ENCODE measurements at regions not wholly inside any gene's neighbourhood (a gene's known extent, or its start where the extent isn't known, plus 50 kb on each side); places are given as distances from the start of the nearest gene placed in this dataset.

DNA sequence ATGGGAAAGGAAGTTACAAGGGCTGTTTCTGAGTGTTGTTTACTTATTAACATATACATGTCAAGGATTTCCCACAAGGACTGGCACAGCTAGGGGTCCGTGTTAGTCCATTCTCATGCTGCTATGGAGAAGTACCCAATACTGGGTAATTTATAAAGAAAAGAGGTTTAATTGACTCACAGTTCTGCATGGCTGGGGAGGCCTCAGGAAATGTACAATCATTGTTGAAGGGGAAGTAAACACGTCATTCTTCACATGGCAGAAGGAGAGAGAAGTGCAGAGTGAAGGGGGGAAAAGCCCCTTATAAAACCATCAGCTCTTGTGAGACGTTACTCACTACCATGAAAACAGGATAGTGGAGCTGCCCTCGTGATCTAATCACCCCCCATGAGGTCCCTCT, 128.9 kb upstream of the CELF4 start:
- Histone ChIP-seq H3K4me3 (ENCODE audit: low read length) (no peak overlapping the region), H4K20me1 (ENCODE audit: insufficient read depth, low read depth, low read length) (no peaks in the 10 kb centered on the region), H3K27me3 (ENCODE audit: low read length) (no peaks in the 10 kb centered on the region), H3K27ac (ENCODE audit: low read length) (no peak overlapping the region), H3K79me2 (ENCODE audit: low read length) (no peaks in the 10 kb centered on the region), H3K9me2 (replicated peaks; ENCODE audit: insufficient read depth, low read length) (no peaks in the 10 kb centered on the region), H3K4me2 (ENCODE audit: low read depth, low read length, poor library complexity, severe bottlenecking) (no peak overlapping the region), H3K36me3 (ENCODE audit: insufficient read depth, low read length) (no peaks in the 10 kb centered on the region), H3K4me1 (ENCODE audit: low read length) (no peaks in the 10 kb centered on the region), H2AFZ (ENCODE audit: low read length) (no peak overlapping the region), H3K9me3 (ENCODE audit: low read length) (no peaks in the 10 kb centered on the region), H3K9ac (ENCODE audit: low read length) (no peak overlapping the region)
- no peak for DNase-seq

- no peak overlapping the region for H2AFZ ChIP-seq (ENCODE audit: low read length)
- no peaks in the 10 kb centered on the region for H4K20me1 ChIP-seq (ENCODE audit: insufficient read depth, low read depth, low read length)
- no peak overlapping the region for H3K27ac ChIP-seq (ENCODE audit: low read length)
- no peak overlapping the region for H3K4me3 ChIP-seq (ENCODE audit: low read length)
- no peak overlapping the region for H3K9ac ChIP-seq (ENCODE audit: low read length)
- H3K79me2 ChIP-seq (ENCODE audit: low read length): no peaks in the 10 kb centered on the region
- no peaks in the 10 kb centered on the region for H3K9me3 ChIP-seq (ENCODE audit: low read length)
- H3K9me2 ChIP-seq (replicated peaks; ENCODE audit: insufficient read depth, low read length): no peaks in the 10 kb centered on the region
- DNase-seq: no peak
- no peaks in the 10 kb centered on the region for H3K36me3 ChIP-seq (ENCODE audit: insufficient read depth, low read length)
- H3K4me1 ChIP-seq (ENCODE audit: low read length): no peaks in the 10 kb centered on the region
- no peaks in the 10 kb centered on the region for H3K27me3 ChIP-seq (ENCODE audit: low read length)
- H3K4me2 ChIP-seq (ENCODE audit: low read depth, low read length, poor library complexity, severe bottlenecking): no peak overlapping the region
Measured at GRCh38 chr18:37691162-37691561, 125.6 kb upstream of the CELF4 start.

- H3K9ac ChIP-seq (ENCODE audit: low read length): no peak overlapping the region
- H2AFZ ChIP-seq (ENCODE audit: low read length): no peak overlapping the region
- H3K4me3 ChIP-seq (ENCODE audit: low read length): no peak overlapping the region
- H4K20me1 ChIP-seq (ENCODE audit: insufficient read depth, low read depth, low read length): no peaks in the 10 kb centered on the region
- no peaks in the 10 kb centered on the region for H3K4me1 ChIP-seq (ENCODE audit: low read length)
- H3K4me2 ChIP-seq (ENCODE audit: low read depth, low read length, poor library complexity, severe bottlenecking): no peak overlapping the region
- no peak for DNase-seq
- no peaks in the 10 kb centered on the region for H3K9me3 ChIP-seq (ENCODE audit: low read length)
- no peak overlapping the region for H3K27ac ChIP-seq (ENCODE audit: low read length)
- no peaks in the 10 kb centered on the region for H3K27me3 ChIP-seq (ENCODE audit: low read length)
- no peaks in the 10 kb centered on the region for H3K79me2 ChIP-seq (ENCODE audit: low read length)
- no peaks in the 10 kb centered on the region for H3K9me2 ChIP-seq (replicated peaks; ENCODE audit: insufficient read depth, low read length)
- H3K36me3 ChIP-seq (ENCODE audit: insufficient read depth, low read length): no peaks in the 10 kb centered on the region
Measured at GRCh38 chr18:37689841-37690240, 124.2 kb upstream of the CELF4 start.

DNA sequence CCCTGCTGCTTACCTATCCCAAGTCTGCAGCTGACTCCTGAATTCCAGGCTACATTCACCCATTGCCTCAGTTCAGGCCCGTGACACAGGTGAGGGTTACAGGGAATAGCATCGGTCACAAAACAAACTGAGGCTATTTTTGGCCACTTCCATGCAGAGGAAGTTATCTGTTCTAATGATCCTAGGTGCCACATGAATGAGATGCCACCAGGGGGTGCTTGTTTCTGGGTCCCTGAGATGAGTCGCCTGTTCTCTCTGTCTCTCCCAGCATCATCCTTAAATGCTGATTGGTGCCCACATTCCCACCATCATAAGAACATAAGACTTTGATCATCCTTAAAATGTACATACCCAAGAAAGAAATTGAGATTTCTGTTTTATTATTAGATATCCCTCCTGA, 119.0 kb upstream of the CELF4 start:
- H3K79me2 ChIP-seq (ENCODE audit: low read length): no peaks in the 10 kb centered on the region
- no peak overlapping the region for H3K27ac ChIP-seq (ENCODE audit: low read length)
- H3K9me3 ChIP-seq (ENCODE audit: low read length): no peaks in the 10 kb centered on the region
- H3K9ac ChIP-seq (ENCODE audit: low read length): no peak overlapping the region
- no peaks in the 10 kb centered on the region for H3K36me3 ChIP-seq (ENCODE audit: insufficient read depth, low read length)
- H4K20me1 ChIP-seq (ENCODE audit: insufficient read depth, low read depth, low read length): no peaks in the 10 kb centered on the region
- no peak overlapping the region for H2AFZ ChIP-seq (ENCODE audit: low read length)
- no peak for DNase-seq
- H3K27me3 ChIP-seq (ENCODE audit: low read length): no peaks in the 10 kb centered on the region
- H3K9me2 ChIP-seq (replicated peaks; ENCODE audit: insufficient read depth, low read length): no peaks in the 10 kb centered on the region
- H3K4me3 ChIP-seq (ENCODE audit: low read length): no peak overlapping the region
- H3K4me1 ChIP-seq (ENCODE audit: low read length): no peaks in the 10 kb centered on the region
- H3K4me2 ChIP-seq (ENCODE audit: low read depth, low read length, poor library complexity, severe bottlenecking): no peak overlapping the region

- no peak for DNase-seq
- Histone ChIP-seq H3K36me3 (ENCODE audit: insufficient read depth, low read length) (no peaks in the 10 kb centered on the region), H3K4me2 (ENCODE audit: low read depth, low read length, poor library complexity, severe bottlenecking) (no peak overlapping the region), H3K9ac (ENCODE audit: low read length) (no peak overlapping the region), H3K27me3 (ENCODE audit: low read length) (no peaks in the 10 kb centered on the region), H3K4me1 (ENCODE audit: low read length) (no peaks in the 10 kb centered on the region), H3K79me2 (ENCODE audit: low read length) (no peaks in the 10 kb centered on the region), H4K20me1 (ENCODE audit: insufficient read depth, low read depth, low read length) (no peaks in the 10 kb centered on the region), H3K9me3 (ENCODE audit: low read length) (no peaks in the 10 kb centered on the region), H3K4me3 (ENCODE audit: low read length) (no peak overlapping the region), H2AFZ (ENCODE audit: low read length) (no peak overlapping the region), H3K9me2 (replicated peaks; ENCODE audit: insufficient read depth, low read length) (no peaks in the 10 kb centered on the region), H3K27ac (ENCODE audit: low read length) (no peak overlapping the region)
Measured at GRCh38 chr18:37684183-37684582, 118.6 kb upstream of the CELF4 start.

DNA sequence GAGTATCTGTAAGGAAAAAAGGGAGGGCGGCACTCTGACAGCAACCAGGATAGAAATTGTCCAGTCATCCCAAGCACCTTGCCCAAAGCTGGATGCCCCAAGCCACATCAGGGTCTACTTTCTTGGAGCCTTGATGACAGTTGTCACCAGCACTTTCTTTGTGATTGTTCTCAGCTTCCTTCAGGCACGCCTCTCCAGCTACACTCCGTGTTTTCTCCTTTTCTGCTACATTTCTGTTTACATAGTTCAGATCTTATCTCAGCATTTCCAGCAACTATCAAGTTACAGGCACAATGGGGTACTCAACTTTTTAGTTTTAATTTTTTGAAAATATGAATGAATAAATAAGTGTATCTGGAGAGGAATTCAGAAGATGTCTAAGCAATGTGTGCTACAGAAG, 115.3 kb upstream of the CELF4 start:
- Histone ChIP-seq H3K4me1 (ENCODE audit: low read length) (no peaks in the 10 kb centered on the region), H3K9me3 (ENCODE audit: low read length) (no peaks in the 10 kb centered on the region; the same call in 1 of the 2 replicates), H4K20me1 (ENCODE audit: insufficient read depth, low read depth, low read length) (no peaks in the 10 kb centered on the region), H3K36me3 (ENCODE audit: insufficient read depth, low read length) (no peaks in the 10 kb centered on the region), H2AFZ (ENCODE audit: low read length) (no peak overlapping the region), H3K27me3 (ENCODE audit: low read length) (no peaks in the 10 kb centered on the region), H3K9me2 (replicated peaks; ENCODE audit: insufficient read depth, low read length) (no peaks in the 10 kb centered on the region), H3K4me3 (ENCODE audit: low read length) (no peak overlapping the region), H3K9ac (ENCODE audit: low read length) (no peak overlapping the region), H3K4me2 (ENCODE audit: low read depth, low read length, poor library complexity, severe bottlenecking) (no peak overlapping the region), H3K79me2 (ENCODE audit: low read length) (no peaks in the 10 kb centered on the region), H3K27ac (ENCODE audit: low read length) (no peak overlapping the region)
- no peak for DNase-seq

DNA sequence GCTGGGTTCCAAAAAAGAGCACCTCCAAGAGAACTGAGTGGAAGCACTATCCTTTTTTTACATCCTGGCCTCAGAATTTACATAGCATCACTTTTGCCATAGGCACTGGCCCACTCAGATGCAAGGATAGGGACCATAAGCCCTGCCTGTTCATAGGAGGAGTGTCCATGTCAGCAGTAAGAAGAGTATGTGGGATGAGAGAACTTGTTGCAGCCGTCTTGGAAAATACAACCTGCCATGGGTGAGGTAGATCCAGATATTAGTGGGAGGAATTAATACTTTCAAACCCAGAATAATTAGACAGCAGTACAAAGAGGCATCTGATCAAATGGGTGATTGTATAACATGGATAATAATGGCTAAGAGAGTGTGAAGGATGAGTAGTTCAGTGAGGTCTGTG, 110.7 kb upstream of the CELF4 start:
- no peak overlapping the region for H3K27ac ChIP-seq (ENCODE audit: low read length)
- H3K4me1 ChIP-seq (ENCODE audit: low read length): no peaks in the 10 kb centered on the region
- no peaks in the 10 kb centered on the region for H3K9me2 ChIP-seq (replicated peaks; ENCODE audit: insufficient read depth, low read length)
- H3K79me2 ChIP-seq (ENCODE audit: low read length): no peaks in the 10 kb centered on the region
- no peak overlapping the region for H2AFZ ChIP-seq (ENCODE audit: low read length)
- H3K9ac ChIP-seq (ENCODE audit: low read length): no peak overlapping the region
- no peaks in the 10 kb centered on the region for H4K20me1 ChIP-seq (ENCODE audit: insufficient read depth, low read depth, low read length)
- no peaks in the 10 kb centered on the region for H3K27me3 ChIP-seq (ENCODE audit: low read length)
- DNase-seq: no peak
- no peak overlapping the region for H3K4me3 ChIP-seq (ENCODE audit: low read length)
- no peaks in the 10 kb centered on the region; the same call in 1 of the 2 replicates for H3K9me3 ChIP-seq (ENCODE audit: low read length)
- no peaks in the 10 kb centered on the region for H3K36me3 ChIP-seq (ENCODE audit: insufficient read depth, low read length)
- H3K4me2 ChIP-seq (ENCODE audit: low read depth, low read length, poor library complexity, severe bottlenecking): no peak overlapping the region

- H3K4me2 ChIP-seq (ENCODE audit: low read depth, low read length, poor library complexity, severe bottlenecking): no peak overlapping the region
- no peaks in the 10 kb centered on the region for H3K79me2 ChIP-seq (ENCODE audit: low read length)
- DNase-seq: no peak
- H2AFZ ChIP-seq (ENCODE audit: low read length): no peak overlapping the region
- no peak overlapping the region for H3K27ac ChIP-seq (ENCODE audit: low read length)
- H3K9me2 ChIP-seq (replicated peaks; ENCODE audit: insufficient read depth, low read length): no peaks in the 10 kb centered on the region
- no peaks in the 10 kb centered on the region for H4K20me1 ChIP-seq (ENCODE audit: insufficient read depth, low read depth, low read length)
- H3K4me1 ChIP-seq (ENCODE audit: low read length): no peaks in the 10 kb centered on the region
- no peak overlapping the region for H3K4me3 ChIP-seq (ENCODE audit: low read length)
- no peaks in the 10 kb centered on the region for H3K36me3 ChIP-seq (ENCODE audit: insufficient read depth, low read length)
- H3K27me3 ChIP-seq (ENCODE audit: low read length): no peaks in the 10 kb centered on the region
- H3K9ac ChIP-seq (ENCODE audit: low read length): no peak overlapping the region
- no peaks in the 10 kb centered on the region; the same call in 1 of the 2 replicates for H3K9me3 ChIP-seq (ENCODE audit: low read length)
Measured at GRCh38 chr18:37675699-37676098, 110.1 kb upstream of the CELF4 start.

DNA sequence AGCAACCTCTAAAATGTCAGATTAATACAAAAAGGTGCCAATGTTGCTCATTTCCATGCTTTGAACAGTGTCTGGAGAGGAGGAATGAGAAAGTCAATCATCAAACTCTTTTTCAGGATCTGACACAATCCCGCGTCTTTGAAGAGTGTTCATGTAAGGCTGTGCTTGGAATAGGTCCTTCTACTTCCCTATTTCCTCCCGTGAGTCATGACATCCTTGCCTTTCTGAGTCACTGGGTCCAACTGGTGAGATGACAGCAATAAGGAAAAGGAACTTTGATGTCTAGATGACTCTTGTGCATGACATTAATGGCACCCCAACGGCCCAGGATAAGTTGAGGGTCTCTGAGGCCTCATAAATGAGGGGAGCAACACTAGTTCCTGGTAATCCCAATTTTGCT, 109.0 kb upstream of the CELF4 start:
- no peak overlapping the region for H3K27ac ChIP-seq (ENCODE audit: low read length)
- no peaks in the 10 kb centered on the region for H4K20me1 ChIP-seq (ENCODE audit: insufficient read depth, low read depth, low read length)
- H3K79me2 ChIP-seq (ENCODE audit: low read length): no peaks in the 10 kb centered on the region
- H3K4me2 ChIP-seq (ENCODE audit: low read depth, low read length, poor library complexity, severe bottlenecking): no peak overlapping the region
- H3K4me1 ChIP-seq (ENCODE audit: low read length): no peaks in the 10 kb centered on the region
- DNase-seq: no peak
- H3K9me2 ChIP-seq (replicated peaks; ENCODE audit: insufficient read depth, low read length): no peaks in the 10 kb centered on the region
- H3K36me3 ChIP-seq (ENCODE audit: insufficient read depth, low read length): no peaks in the 10 kb centered on the region
- no peak overlapping the region for H3K4me3 ChIP-seq (ENCODE audit: low read length)
- H3K9ac ChIP-seq (ENCODE audit: low read length): no peak overlapping the region
- H2AFZ ChIP-seq (ENCODE audit: low read length): no peak overlapping the region
- H3K9me3 ChIP-seq (ENCODE audit: low read length): no peaks in the 10 kb centered on the region; the same call in 1 of the 2 replicates
- H3K27me3 ChIP-seq (ENCODE audit: low read length): no peaks in the 10 kb centered on the region

Measured in Karpas-422 (cell line).